Thyroid gland (tissue), 4 donors: ENCODE measurements at regions not wholly inside any gene's neighbourhood (a gene's known extent, or its start where the extent isn't known, plus 50 kb on each side); places are given as distances from the start of the nearest gene placed in this dataset.

Experiments used
- POLR2A ChIP-seq, 2 donors: fragments of 450-650 bp; IDR thresholded peaks; one replicate each; pipeline ENCODE4 v1.6.1; 2017; ENCODE audit warnings: antibody characterized with exemption in 2 of 2, mild to moderate bottlenecking in 2 of 2, moderate library complexity in 1 of 2
- TF ChIP-seq, protein P1 (sequence below), 6 experiments: fragments of 200-600 bp in 3 of 6; fragments of 450-650 bp in 3 of 6; sonication (generic) in 3 of 6; IDR thresholded peaks; one replicate each; pipeline ENCODE4 v1.5.1; 2016 to 2019; ENCODE audit warnings: antibody characterized with exemption in 6 of 6, mild to moderate bottlenecking in 2 of 6, inconsistent platforms in 1 of 6, moderate library complexity in 1 of 6

DNA sequence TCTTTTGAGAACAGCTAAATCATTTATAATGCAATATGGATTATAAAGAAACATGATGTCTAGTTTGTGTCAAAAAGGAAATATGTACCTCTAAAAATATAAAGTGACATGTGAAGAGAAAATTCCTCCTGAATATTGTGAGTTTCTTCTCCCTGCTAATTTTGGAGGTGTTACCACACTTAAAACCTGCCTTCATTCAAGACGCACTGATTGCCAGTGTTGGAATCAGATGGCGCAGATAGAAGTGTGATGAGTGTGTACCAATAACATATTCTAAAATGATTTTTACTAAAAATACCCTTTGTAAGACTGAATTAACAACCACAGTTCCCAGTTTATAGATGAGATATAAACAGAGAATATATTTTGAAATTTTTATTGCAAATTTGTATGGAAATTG lies 681.8 kb upstream of the LRATD1 start:
- TF ChIP-seq, protein P1, sequence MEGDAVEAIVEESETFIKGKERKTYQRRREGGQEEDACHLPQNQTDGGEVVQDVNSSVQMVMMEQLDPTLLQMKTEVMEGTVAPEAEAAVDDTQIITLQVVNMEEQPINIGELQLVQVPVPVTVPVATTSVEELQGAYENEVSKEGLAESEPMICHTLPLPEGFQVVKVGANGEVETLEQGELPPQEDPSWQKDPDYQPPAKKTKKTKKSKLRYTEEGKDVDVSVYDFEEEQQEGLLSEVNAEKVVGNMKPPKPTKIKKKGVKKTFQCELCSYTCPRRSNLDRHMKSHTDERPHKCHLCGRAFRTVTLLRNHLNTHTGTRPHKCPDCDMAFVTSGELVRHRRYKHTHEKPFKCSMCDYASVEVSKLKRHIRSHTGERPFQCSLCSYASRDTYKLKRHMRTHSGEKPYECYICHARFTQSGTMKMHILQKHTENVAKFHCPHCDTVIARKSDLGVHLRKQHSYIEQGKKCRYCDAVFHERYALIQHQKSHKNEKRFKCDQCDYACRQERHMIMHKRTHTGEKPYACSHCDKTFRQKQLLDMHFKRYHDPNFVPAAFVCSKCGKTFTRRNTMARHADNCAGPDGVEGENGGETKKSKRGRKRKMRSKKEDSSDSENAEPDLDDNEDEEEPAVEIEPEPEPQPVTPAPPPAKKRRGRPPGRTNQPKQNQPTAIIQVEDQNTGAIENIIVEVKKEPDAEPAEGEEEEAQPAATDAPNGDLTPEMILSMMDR (IDR thresholded peaks at IDR 0.05) = no peak
- no peak for TF ChIP-seq POLR2A (IDR thresholded peaks at IDR 0.05)
